Activated naive CD8-positive, alpha-beta T cell (primary cell): ENCODE measurements at regions not wholly inside any gene's neighbourhood (a gene's known extent, or its start where the extent isn't known, plus 50 kb on each side); places are given as distances from the start of the nearest gene placed in this dataset.

ENCODE experiments used
- H3K27ac Mint-ChIP-seq: one replicate; pipeline ENCODE4 v1.8.0; 2021; ENCODE audit warnings: mixed read lengths
- H3K27me3 Mint-ChIP-seq: one replicate; pipeline ENCODE4 v1.8.0; 2021; ENCODE audit warnings: mixed read lengths
- H3K36me3 Mint-ChIP-seq: one replicate; pipeline ENCODE4 v1.8.0; 2021; ENCODE audit warnings: mixed read lengths
- H3K4me1 Mint-ChIP-seq: one replicate; pipeline ENCODE4 v1.8.0; 2021; ENCODE audit warnings: low read depth, mixed read lengths
- H3K4me3 Mint-ChIP-seq: one replicate; pipeline ENCODE4 v1.8.0; 2021; ENCODE audit warnings: mild to moderate bottlenecking, mixed read lengths
- H3K9me3 Mint-ChIP-seq: one replicate; pipeline ENCODE4 v1.8.0; 2021; ENCODE audit warnings: low read depth, mixed read lengths

- Mint-ChIP-seq H3K27me3 (peaks cover 14% of the 10 kb centered on the region), H3K36me3 (no peaks in the 10 kb centered on the region), H3K4me3 (no peak overlapping the region), H3K9me3 (no peaks in the 10 kb centered on the region), H3K4me1 (no peaks in the 10 kb centered on the region), H3K27ac (no peak overlapping the region)
Observed at GRCh38 chr5:175115831-175116230, 328.2 kb downstream of the DRD1 start.

- H3K9me3 Mint-ChIP-seq = peaks cover 8% of the 10 kb centered on the region
- no peak overlapping the region for H3K4me3 Mint-ChIP-seq
- H3K27ac Mint-ChIP-seq = no peak overlapping the region
- H3K4me1 Mint-ChIP-seq = no peaks in the 10 kb centered on the region
- peaks cover 10% of the 10 kb centered on the region for H3K27me3 Mint-ChIP-seq
- no peaks in the 10 kb centered on the region for H3K36me3 Mint-ChIP-seq
Observed at GRCh38 chr5:175113947-175114346, 330.0 kb downstream of the DRD1 start.

GRCh38 chr5:175109058-175109755, 334.8 kb downstream of the DRD1 start:
- H3K36me3 Mint-ChIP-seq = no peaks in the 10 kb centered on the region
- H3K9me3 Mint-ChIP-seq = peaks cover 13% of the 10 kb centered on the region
- no peaks in the 10 kb centered on the region for H3K4me1 Mint-ChIP-seq
- no peak overlapping the region for H3K27ac Mint-ChIP-seq
- peaks cover 7% of the 10 kb centered on the region for H3K27me3 Mint-ChIP-seq
- H3K4me3 Mint-ChIP-seq = no peak overlapping the region

- Mint-ChIP-seq H3K4me3 (no peak overlapping the region), H3K4me1 (no peaks in the 10 kb centered on the region), H3K36me3 (no peaks in the 10 kb centered on the region), H3K27me3 (peaks cover 12% of the 10 kb centered on the region), H3K9me3 (peaks cover 13% of the 10 kb centered on the region), H3K27ac (no peak overlapping the region)
Observed at GRCh38 chr5:175107865-175108264, 336.1 kb downstream of the DRD1 start.

- Mint-ChIP-seq H3K4me3 (no peak overlapping the region), H3K4me1 (no peaks in the 10 kb centered on the region), H3K36me3 (no peaks in the 10 kb centered on the region), H3K9me3 (peaks cover 13% of the 10 kb centered on the region), H3K27me3 (peaks cover 9% of the 10 kb centered on the region), H3K27ac (no peak overlapping the region)
Observed at GRCh38 chr5:175107028-175107588, 336.9 kb downstream of the DRD1 start.

GRCh38 chr5:175104677-175105076, 339.3 kb downstream of the DRD1 start:
- Mint-ChIP-seq H3K27ac (no peak overlapping the region), H3K9me3 (peaks cover 12% of the 10 kb centered on the region), H3K27me3 (peaks cover 13% of the 10 kb centered on the region), H3K36me3 (no peaks in the 10 kb centered on the region), H3K4me1 (no peaks in the 10 kb centered on the region), H3K4me3 (no peak overlapping the region)

GRCh38 chr5:175103746-175104145, 340.2 kb downstream of the DRD1 start:
- Mint-ChIP-seq H3K27ac (no peak overlapping the region), H3K9me3 (peaks cover 6% of the 10 kb centered on the region), H3K4me3 (no peak overlapping the region), H3K27me3 (peaks cover 17% of the 10 kb centered on the region), H3K4me1 (no peaks in the 10 kb centered on the region), H3K36me3 (no peaks in the 10 kb centered on the region)

- Mint-ChIP-seq H3K27me3 (peaks cover 17% of the 10 kb centered on the region), H3K4me3 (no peak overlapping the region), H3K27ac (no peak overlapping the region), H3K36me3 (no peaks in the 10 kb centered on the region), H3K4me1 (no peaks in the 10 kb centered on the region), H3K9me3 (no peaks in the 10 kb centered on the region)
Observed at GRCh38 chr5:175102717-175103116, 341.3 kb downstream of the DRD1 start.

- H3K27me3 Mint-ChIP-seq = peaks cover 13% of the 10 kb centered on the region
- H3K27ac Mint-ChIP-seq = no peak overlapping the region
- no peaks in the 10 kb centered on the region for H3K4me1 Mint-ChIP-seq
- no peaks in the 10 kb centered on the region for H3K36me3 Mint-ChIP-seq
- no peaks in the 10 kb centered on the region for H3K9me3 Mint-ChIP-seq
- no peak overlapping the region for H3K4me3 Mint-ChIP-seq
Observed at GRCh38 chr5:175098301-175098700, 345.7 kb downstream of the DRD1 start.

GRCh38 chr5:175096469-175097165, 347.4 kb downstream of the DRD1 start:
- Mint-ChIP-seq H3K36me3 (no peaks in the 10 kb centered on the region), H3K27ac (no peak overlapping the region), H3K4me3 (no peak overlapping the region), H3K27me3 (peaks cover 13% of the 10 kb centered on the region), H3K4me1 (no peaks in the 10 kb centered on the region), H3K9me3 (no peaks in the 10 kb centered on the region)

GRCh38 chr5:175094461-175094860, 349.5 kb downstream of the DRD1 start:
- no peaks in the 10 kb centered on the region for H3K36me3 Mint-ChIP-seq
- peaks cover 12% of the 10 kb centered on the region for H3K27me3 Mint-ChIP-seq
- no peaks in the 10 kb centered on the region for H3K9me3 Mint-ChIP-seq
- H3K4me1 Mint-ChIP-seq = no peaks in the 10 kb centered on the region
- H3K4me3 Mint-ChIP-seq = no peak overlapping the region
- H3K27ac Mint-ChIP-seq = no peak overlapping the region

- Mint-ChIP-seq H3K27ac (no peak overlapping the region), H3K9me3 (no peaks in the 10 kb centered on the region), H3K36me3 (no peaks in the 10 kb centered on the region), H3K4me1 (no peaks in the 10 kb centered on the region), H3K4me3 (no peak overlapping the region), H3K27me3 (peaks cover 10% of the 10 kb centered on the region)
Observed at GRCh38 chr5:175092691-175093090, 351.3 kb downstream of the DRD1 start.

GRCh38 chr5:175088963-175089362, 355.0 kb downstream of the DRD1 start:
- Mint-ChIP-seq H3K4me3 (no peak overlapping the region), H3K4me1 (no peaks in the 10 kb centered on the region), H3K36me3 (no peaks in the 10 kb centered on the region), H3K27ac (no peak overlapping the region), H3K27me3 (peaks cover 11% of the 10 kb centered on the region), H3K9me3 (no peaks in the 10 kb centered on the region)

- Mint-ChIP-seq H3K27me3 (peaks cover 9% of the 10 kb centered on the region), H3K4me3 (no peak overlapping the region), H3K4me1 (no peaks in the 10 kb centered on the region), H3K36me3 (no peaks in the 10 kb centered on the region), H3K27ac (no peak overlapping the region), H3K9me3 (no peaks in the 10 kb centered on the region)
Observed at GRCh38 chr5:175082866-175083590, 358.6 kb downstream of the MSX2 start.

- no peaks in the 10 kb centered on the region for H3K9me3 Mint-ChIP-seq
- H3K27ac Mint-ChIP-seq = no peak overlapping the region
- no peaks in the 10 kb centered on the region for H3K36me3 Mint-ChIP-seq
- peaks cover 9% of the 10 kb centered on the region for H3K27me3 Mint-ChIP-seq
- no peak overlapping the region for H3K4me3 Mint-ChIP-seq
- H3K4me1 Mint-ChIP-seq = no peaks in the 10 kb centered on the region
Observed at GRCh38 chr5:175082346-175082745, 358.0 kb downstream of the MSX2 start.
